ENCODE measurements at regions not wholly inside any gene's neighbourhood (a gene's known extent, or its start where the extent isn't known, plus 50 kb on each side); places are given as distances from the start of the nearest gene placed in this dataset.

DNA sequence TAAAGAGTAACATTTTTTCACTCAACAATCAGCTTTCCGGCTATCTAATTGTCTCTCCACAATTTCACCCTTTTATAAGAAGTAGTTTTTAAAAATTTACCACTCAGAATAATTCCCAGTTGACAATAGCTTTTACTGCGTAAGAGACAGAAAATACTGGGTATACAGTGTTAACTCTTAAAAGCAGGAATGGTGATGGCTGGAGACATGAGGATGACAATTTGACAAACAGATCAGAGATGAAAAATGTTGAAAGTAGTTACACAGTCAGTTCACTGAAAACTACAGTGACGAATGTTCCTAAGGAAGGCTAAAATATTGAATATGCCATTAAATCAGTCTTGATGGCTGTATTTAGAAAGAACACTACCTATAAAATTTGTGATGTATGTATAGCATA is 1146.8 kb upstream of the B3GALT2 start:
- ChIA-PET CTCF (interaction anchor here (0.6 kb wide), 1 partner anchor 717 kb away, joined by 3 read pairs; no protein-coding TSS in a partner anchor), POLR2A (interaction anchor here (0.6 kb wide), 1 partner anchor 235 kb away, joined by 3 read pairs; no protein-coding TSS in a partner anchor)
- intact Hi-C loops (cut with micrococcal nuclease) = no loop called here
- BruUV-seq (replicated peaks) = no TSS peak
- peaks cover 2% of the 10 kb centered on the region for H3K4me1 Mint-ChIP-seq (ENCODE audit: insufficient read depth, unreplicated experiment)
- no peaks in the 10 kb centered on the region for H3K36me3 Mint-ChIP-seq (ENCODE audit: insufficient read depth, unreplicated experiment)
- no peaks in the 10 kb centered on the region for H3K27me3 Mint-ChIP-seq (ENCODE audit: insufficient read depth, unreplicated experiment)
- no peak overlapping the region for H3K4me3 Mint-ChIP-seq (ENCODE audit: unreplicated experiment)
- H3K9me3 Mint-ChIP-seq (ENCODE audit: unreplicated experiment) = no peaks in the 10 kb centered on the region
- DNase-seq (ENCODE audit: unreplicated experiment) = no peak
- TF ChIP-seq, protein P1, sequence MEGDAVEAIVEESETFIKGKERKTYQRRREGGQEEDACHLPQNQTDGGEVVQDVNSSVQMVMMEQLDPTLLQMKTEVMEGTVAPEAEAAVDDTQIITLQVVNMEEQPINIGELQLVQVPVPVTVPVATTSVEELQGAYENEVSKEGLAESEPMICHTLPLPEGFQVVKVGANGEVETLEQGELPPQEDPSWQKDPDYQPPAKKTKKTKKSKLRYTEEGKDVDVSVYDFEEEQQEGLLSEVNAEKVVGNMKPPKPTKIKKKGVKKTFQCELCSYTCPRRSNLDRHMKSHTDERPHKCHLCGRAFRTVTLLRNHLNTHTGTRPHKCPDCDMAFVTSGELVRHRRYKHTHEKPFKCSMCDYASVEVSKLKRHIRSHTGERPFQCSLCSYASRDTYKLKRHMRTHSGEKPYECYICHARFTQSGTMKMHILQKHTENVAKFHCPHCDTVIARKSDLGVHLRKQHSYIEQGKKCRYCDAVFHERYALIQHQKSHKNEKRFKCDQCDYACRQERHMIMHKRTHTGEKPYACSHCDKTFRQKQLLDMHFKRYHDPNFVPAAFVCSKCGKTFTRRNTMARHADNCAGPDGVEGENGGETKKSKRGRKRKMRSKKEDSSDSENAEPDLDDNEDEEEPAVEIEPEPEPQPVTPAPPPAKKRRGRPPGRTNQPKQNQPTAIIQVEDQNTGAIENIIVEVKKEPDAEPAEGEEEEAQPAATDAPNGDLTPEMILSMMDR (IDR thresholded peaks at IDR 0.05; ENCODE audit: unreplicated experiment) = no peak
- no peak overlapping the region for H3K27ac Mint-ChIP-seq (ENCODE audit: low read depth, unreplicated experiment)

DNA sequence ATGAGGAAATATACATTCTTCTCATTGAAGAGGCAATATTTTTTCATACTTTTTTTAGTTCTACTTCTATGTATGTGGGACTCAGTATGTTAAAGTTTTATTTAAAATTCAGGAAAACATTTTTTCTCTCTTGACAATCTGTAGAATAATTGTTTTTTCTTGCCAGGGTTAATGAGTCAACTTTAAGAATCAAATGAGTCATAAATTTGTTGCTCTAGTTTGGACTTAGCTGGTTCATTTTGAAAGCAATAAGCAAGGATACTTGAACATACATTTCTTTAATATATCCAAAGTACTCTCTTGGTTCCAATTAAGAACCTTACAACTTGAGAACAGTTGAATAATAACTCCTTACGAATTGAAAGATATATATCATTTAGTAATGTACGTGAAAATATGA is 1145.3 kb upstream of the B3GALT2 start:
- no TSS peak for BruUV-seq (replicated peaks)
- no peaks in the 10 kb centered on the region for H3K27me3 Mint-ChIP-seq (ENCODE audit: insufficient read depth, unreplicated experiment)
- no peaks in the 10 kb centered on the region for H3K4me1 Mint-ChIP-seq (ENCODE audit: insufficient read depth, unreplicated experiment)
- intact Hi-C loops (cut with micrococcal nuclease) = no loop called here
- ChIA-PET CTCF (interaction anchor here (0.6 kb wide), 1 partner anchor 1539 kb away, joined by 3 read pairs; no protein-coding TSS in a partner anchor), POLR2A (no interaction called here)
- peak; percentile 15 for DNase-seq (ENCODE audit: unreplicated experiment)
- H3K27ac Mint-ChIP-seq (ENCODE audit: low read depth, unreplicated experiment) = no peak overlapping the region
- TF ChIP-seq, protein P1 (IDR thresholded peaks at IDR 0.05; ENCODE audit: unreplicated experiment) = no peak
- no peaks in the 10 kb centered on the region for H3K36me3 Mint-ChIP-seq (ENCODE audit: insufficient read depth, unreplicated experiment)
- no peaks in the 10 kb centered on the region for H3K9me3 Mint-ChIP-seq (ENCODE audit: unreplicated experiment)
- H3K4me3 Mint-ChIP-seq (ENCODE audit: unreplicated experiment) = no peak overlapping the region

GRCh38 chr1:194322751-194323150 is 1136.3 kb upstream of the B3GALT2 start:
- TF ChIP-seq, protein P1 (IDR thresholded peaks at IDR 0.05; ENCODE audit: unreplicated experiment) = no peak
- ChIA-PET CTCF (no interaction called here), POLR2A (interaction anchor here (0.6 kb wide), 1 partner anchor 225 kb away, joined by 3 read pairs; no protein-coding TSS in a partner anchor)
- Mint-ChIP-seq H3K4me1 (ENCODE audit: insufficient read depth, unreplicated experiment) (no peaks in the 10 kb centered on the region), H3K27ac (ENCODE audit: low read depth, unreplicated experiment) (no peak overlapping the region), H3K9me3 (ENCODE audit: unreplicated experiment) (no peaks in the 10 kb centered on the region), H3K36me3 (ENCODE audit: insufficient read depth, unreplicated experiment) (no peaks in the 10 kb centered on the region), H3K27me3 (ENCODE audit: insufficient read depth, unreplicated experiment) (no peaks in the 10 kb centered on the region), H3K4me3 (ENCODE audit: unreplicated experiment) (no peak overlapping the region)
- BruUV-seq (replicated peaks) = no TSS peak
- no peak for DNase-seq (ENCODE audit: unreplicated experiment)
- intact Hi-C loops (cut with micrococcal nuclease) = no loop called here

- CTCF ChIA-PET = interaction anchor here (1.1 kb wide), 1 partner anchor 250 kb away, joined by 3 read pairs; no protein-coding TSS in a partner anchor
- TF ChIP-seq, protein P1 (IDR thresholded peaks at IDR 0.05; ENCODE audit: unreplicated experiment) = no peak
- no peaks in the 10 kb centered on the region for H3K4me1 Mint-ChIP-seq (ENCODE audit: insufficient read depth, unreplicated experiment)
- no peak for DNase-seq (ENCODE audit: unreplicated experiment)
- H3K9me3 Mint-ChIP-seq (ENCODE audit: unreplicated experiment) = no peaks in the 10 kb centered on the region
- no peak overlapping the region for H3K4me3 Mint-ChIP-seq (ENCODE audit: unreplicated experiment)
- intact Hi-C loops (cut with micrococcal nuclease) = no loop called here
- no peaks in the 10 kb centered on the region for H3K27me3 Mint-ChIP-seq (ENCODE audit: insufficient read depth, unreplicated experiment)
- H3K27ac Mint-ChIP-seq (ENCODE audit: low read depth, unreplicated experiment) = no peak overlapping the region
- H3K36me3 Mint-ChIP-seq (ENCODE audit: insufficient read depth, unreplicated experiment) = no peaks in the 10 kb centered on the region
- POLR2A ChIA-PET = no interaction called here
- BruUV-seq (replicated peaks) = no TSS peak
Observed at GRCh38 chr1:194318790-194319280, 1132.4 kb upstream of the B3GALT2 start.
